GM10248 (cell line): ENCODE measurements at regions not wholly inside any gene's neighbourhood (a gene's known extent, or its start where the extent isn't known, plus 50 kb on each side); places are given as distances from the start of the nearest gene placed in this dataset.

Experiments
- CTCF ChIA-PET: fragments of 300-600 bp; sonication (Branson Sonifier 250); formaldehyde crosslinking; extraction: SDS; loops from one replicate; lab custom pipeline; 2021; ENCODE audit warnings: antibody characterized with exemption; lab: Yijun Ruan, JAX
- POLR2A ChIA-PET: fragments of 350-650 bp; sonication (Branson Sonifier 250); formaldehyde crosslinking; extraction: SDS; loops from one replicate; lab custom pipeline; 2020; ENCODE audit warnings: antibody characterized with exemption; lab: Yijun Ruan, JAX
- DNase-seq: peaks from one replicate; pipeline ENCODE4 v3.0.0; 2012; ENCODE audit errors: extremely low spot score
- TF ChIP-seq, protein P1 (sequence below): IDR thresholded peaks from 2 replicates; pipeline ENCODE4 v1.5.1; 2012; ENCODE audit warnings: mild to moderate bottlenecking, low read depth; ENCODE audit errors: extremely low read depth, missing control alignments, control extremely low read depth

DNA sequence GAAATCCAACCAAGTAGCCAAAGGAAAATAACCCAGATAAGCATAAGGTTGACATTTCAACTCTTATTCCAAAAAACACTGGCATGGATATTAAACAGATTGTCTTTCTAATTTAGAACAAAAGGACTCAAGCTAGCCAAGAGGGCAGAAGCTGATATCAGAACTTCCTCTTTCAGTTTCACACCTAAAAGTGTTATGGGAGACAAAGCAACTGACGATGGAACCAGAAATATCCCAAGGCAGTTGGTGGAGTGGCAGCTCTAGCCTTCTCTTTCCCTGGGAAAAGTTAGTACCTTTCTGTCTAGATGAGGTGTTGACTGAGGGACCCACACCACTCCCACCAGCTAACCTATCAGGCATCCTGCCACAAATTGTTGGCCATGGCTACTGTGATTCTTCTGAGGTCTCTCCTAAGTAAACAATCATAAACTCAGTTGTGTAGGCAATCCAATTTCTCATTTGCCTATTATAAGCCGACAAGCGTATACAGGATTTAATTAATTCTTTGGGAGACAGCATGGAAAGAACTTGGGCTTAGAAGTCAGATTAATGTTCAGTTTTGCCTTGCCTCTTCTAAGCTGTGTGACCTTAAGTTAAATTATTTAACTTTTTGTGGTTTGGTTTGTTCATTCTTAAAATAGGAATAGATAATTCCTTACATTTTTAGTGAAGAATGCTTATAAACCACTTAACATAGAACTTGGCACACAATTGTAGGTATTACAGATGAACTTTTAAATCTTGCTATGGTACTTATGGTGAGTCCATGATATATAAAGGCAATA is 110.9 kb upstream of the ADAMTSL1 start:
- ChIA-PET CTCF (no interaction called here), POLR2A (no interaction called here)
- peak; percentile 18 for DNase-seq
- TF ChIP-seq, protein P1, sequence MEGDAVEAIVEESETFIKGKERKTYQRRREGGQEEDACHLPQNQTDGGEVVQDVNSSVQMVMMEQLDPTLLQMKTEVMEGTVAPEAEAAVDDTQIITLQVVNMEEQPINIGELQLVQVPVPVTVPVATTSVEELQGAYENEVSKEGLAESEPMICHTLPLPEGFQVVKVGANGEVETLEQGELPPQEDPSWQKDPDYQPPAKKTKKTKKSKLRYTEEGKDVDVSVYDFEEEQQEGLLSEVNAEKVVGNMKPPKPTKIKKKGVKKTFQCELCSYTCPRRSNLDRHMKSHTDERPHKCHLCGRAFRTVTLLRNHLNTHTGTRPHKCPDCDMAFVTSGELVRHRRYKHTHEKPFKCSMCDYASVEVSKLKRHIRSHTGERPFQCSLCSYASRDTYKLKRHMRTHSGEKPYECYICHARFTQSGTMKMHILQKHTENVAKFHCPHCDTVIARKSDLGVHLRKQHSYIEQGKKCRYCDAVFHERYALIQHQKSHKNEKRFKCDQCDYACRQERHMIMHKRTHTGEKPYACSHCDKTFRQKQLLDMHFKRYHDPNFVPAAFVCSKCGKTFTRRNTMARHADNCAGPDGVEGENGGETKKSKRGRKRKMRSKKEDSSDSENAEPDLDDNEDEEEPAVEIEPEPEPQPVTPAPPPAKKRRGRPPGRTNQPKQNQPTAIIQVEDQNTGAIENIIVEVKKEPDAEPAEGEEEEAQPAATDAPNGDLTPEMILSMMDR = no peak

DNA sequence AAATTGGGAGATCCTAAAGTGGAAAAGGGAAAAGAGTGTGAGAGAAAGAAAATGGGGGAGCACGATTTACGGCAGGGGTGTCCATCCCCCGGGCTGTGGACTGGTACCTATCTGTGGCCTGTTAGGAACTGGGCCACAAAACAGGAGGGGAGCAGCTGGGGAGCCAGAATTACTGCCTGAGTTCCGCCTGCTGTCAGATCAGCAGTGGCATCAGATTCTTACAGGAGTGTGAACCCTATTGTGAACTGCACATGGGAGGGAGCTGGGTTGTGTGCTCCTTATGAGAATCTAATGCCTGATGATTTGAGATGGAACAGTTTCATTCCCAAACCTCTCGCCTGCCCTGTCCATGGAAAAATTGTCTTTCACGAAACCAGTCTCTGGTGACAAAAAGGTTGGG is 108.3 kb upstream of the ADAMTSL1 start:
- TF ChIP-seq, protein P1 = no peak
- ChIA-PET POLR2A (no interaction called here), CTCF (no interaction called here)
- DNase-seq = no peak

DNA sequence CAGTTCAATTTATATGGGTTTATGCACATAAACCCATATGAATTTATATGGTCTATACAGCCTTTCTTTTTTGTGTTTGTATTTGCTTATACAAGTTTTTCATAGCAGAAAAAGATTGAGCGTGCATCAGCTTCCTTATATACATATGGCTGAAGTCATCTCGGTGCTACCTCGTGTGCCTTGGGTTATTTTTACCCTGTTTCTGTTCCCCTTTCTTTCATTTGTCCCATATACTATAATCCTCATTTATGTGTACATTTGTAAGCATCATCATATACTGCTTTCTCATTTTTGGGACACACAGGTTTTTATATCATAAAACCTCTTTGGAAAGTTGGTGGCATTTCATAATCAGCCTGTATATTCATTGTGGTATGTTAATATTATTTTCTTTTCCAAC is 107.8 kb upstream of the ADAMTSL1 start:
- peak; percentile 28 for DNase-seq
- ChIA-PET POLR2A (no interaction called here), CTCF (no interaction called here)
- TF ChIP-seq, protein P1 = no peak

DNA sequence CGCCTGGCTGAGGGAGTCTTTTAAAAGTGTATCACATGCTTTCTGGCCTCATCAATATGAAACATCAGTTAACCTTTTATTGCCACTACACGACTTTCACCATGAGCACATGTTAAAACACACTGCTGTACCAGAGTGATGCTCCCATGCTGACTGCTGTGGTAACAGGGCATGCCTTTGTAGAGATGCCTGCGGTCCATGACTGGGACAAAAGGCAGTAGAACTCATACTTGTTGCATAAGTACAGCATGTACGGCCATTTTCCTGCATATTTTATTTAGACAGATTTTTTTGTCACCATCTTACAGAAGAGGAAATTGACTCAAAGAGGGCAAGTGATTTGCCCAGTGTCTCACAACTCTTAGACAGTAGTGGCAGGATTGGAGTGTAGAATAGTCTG is 105.7 kb upstream of the ADAMTSL1 start:
- CTCF ChIA-PET = no interaction called here
- POLR2A ChIA-PET = no interaction called here
- no peak for DNase-seq
- TF ChIP-seq, protein P1 = no peak

DNA sequence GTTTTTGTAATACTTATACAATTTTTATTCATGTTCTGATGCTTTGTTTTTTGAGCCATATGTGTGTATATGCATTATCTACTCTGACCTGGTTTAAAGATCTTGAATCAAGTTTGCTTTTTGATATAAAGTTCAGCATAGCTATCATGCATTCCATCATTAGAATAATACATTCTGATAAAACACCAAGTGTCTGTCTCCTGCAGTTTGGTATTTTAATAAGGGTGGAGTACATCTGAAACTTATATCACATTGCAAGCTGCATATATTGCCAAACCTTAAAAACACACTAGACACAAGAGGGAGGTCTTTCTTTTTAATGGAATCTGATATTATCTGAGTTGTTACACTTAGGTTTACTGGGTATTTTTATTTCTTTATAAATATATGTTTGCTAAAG is 102.8 kb upstream of the ADAMTSL1 start:
- no peak for DNase-seq
- CTCF ChIA-PET = interaction anchor here (1.5 kb wide), 2 partner anchors 14 to 72 kb away, joined by 3 to 4 read pairs; no protein-coding TSS in a partner anchor
- POLR2A ChIA-PET = no interaction called here
- TF ChIP-seq, protein P1 = no peak

DNA sequence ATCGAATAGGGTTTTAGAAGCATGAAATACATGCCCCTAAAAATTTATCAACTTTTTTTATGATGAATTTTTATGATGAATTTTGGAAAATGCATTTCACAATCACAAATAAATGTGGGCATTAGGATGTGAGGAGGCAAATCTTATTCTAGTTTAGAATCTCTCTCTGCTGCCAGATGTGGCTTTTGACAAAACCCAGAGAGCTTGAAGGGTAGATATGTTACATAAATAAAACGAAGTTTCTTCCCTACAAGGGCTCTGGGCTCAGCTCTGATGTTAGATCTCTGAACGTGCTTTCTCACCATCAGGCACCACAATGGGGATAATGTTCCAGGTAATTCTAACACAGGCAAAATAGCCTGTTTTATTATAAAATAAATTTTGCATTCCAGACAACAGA is 102.3 kb upstream of the ADAMTSL1 start:
- no peak for DNase-seq
- ChIA-PET CTCF (interaction anchor here (1.5 kb wide), 2 partner anchors 15 to 71 kb away, joined by 3 to 4 read pairs; no protein-coding TSS in a partner anchor), POLR2A (no interaction called here)
- TF ChIP-seq, protein P1 = no peak
